Testis (tissue), 2 donors: ENCODE measurements at regions not wholly inside any gene's neighbourhood (a gene's known extent, or its start where the extent isn't known, plus 50 kb on each side); places are given as distances from the start of the nearest gene placed in this dataset.

ENCODE experiments used
- DNase-seq: peaks from one replicate; pipeline ENCODE4 v3.0.0-alpha.2; 2019
- H3K27ac ChIP-seq, 2 donors: fragments of 200-600 bp; sonication (generic); one replicate each; pipeline ENCODE4 v1.5.1; 2019
- H3K27me3 ChIP-seq: fragments of 200-600 bp; sonication (generic); one replicate; pipeline ENCODE4 v1.5.1; 2019
- H3K36me3 ChIP-seq: fragments of 200-600 bp; sonication (generic); one replicate; pipeline ENCODE4 v1.5.1; 2017; ENCODE audit warnings: low read depth; ENCODE audit errors: missing control alignments
- H3K4me1 ChIP-seq: fragments of 200-600 bp; sonication (generic); one replicate; pipeline ENCODE4 v1.5.1; 2019
- H3K4me3 ChIP-seq, 2 donors: fragments of 200-600 bp; sonication (generic); one replicate each; pipeline ENCODE4 v1.5.1; 2017 to 2019
- H3K9me3 ChIP-seq: fragments of 200-600 bp; sonication (generic); one replicate; pipeline ENCODE4 v1.5.1; 2017
- POLR2A ChIP-seq: fragments of 450-650 bp; IDR thresholded peaks from one replicate; pipeline ENCODE4 v1.6.1; 2017; ENCODE audit warnings: antibody characterized with exemption, mild to moderate bottlenecking, moderate library complexity
- WGBS, 2 donors: methylation state at CpG; one replicate each; pipeline ENCODE4 v1.1.5; 2018; 5-methylcytosine and 5-hydroxymethylcytosine counted together
- intact Hi-C: fragments of 100-400 bp; cut with DNase I; formaldehyde crosslinking; loops from one replicate; pipeline ENCODE4 v1.15.1; 2023; ENCODE audit warnings: low total_unique reads
- TF ChIP-seq, protein P1 (sequence below), 3 experiments: fragments of 450-650 bp in 2 of 3; fragments of 200-600 bp in 1 of 3; sonication (generic) in 1 of 3; IDR thresholded peaks; one replicate each; pipeline ENCODE4 v1.5.1; 2016 to 2019; ENCODE audit warnings: antibody characterized with exemption in 3 of 3, mild to moderate bottlenecking in 2 of 3, moderate library complexity in 1 of 3

DNA sequence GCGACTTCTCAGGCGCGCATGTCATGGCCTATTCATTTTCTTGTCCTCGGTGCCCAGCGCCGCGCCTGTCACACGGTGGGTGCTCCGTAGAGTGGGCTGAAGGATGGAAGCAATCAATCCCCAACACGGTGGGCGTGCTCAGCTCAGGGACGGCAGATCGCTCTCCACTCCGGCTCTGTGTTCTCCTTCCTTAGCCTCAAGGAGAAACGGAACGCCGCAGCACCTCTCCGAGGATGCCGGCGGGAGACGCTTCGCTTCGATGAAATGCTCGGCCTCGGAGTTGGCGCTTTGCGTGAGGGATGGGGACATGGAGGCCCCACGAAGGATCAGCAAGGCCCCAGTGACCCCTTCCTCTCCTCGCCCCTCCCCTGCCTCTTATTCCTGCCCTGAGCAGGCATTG lies 199.5 kb downstream of the C9orf50 start:
- no peak for TF ChIP-seq POLR2A
- TF ChIP-seq, protein P1, sequence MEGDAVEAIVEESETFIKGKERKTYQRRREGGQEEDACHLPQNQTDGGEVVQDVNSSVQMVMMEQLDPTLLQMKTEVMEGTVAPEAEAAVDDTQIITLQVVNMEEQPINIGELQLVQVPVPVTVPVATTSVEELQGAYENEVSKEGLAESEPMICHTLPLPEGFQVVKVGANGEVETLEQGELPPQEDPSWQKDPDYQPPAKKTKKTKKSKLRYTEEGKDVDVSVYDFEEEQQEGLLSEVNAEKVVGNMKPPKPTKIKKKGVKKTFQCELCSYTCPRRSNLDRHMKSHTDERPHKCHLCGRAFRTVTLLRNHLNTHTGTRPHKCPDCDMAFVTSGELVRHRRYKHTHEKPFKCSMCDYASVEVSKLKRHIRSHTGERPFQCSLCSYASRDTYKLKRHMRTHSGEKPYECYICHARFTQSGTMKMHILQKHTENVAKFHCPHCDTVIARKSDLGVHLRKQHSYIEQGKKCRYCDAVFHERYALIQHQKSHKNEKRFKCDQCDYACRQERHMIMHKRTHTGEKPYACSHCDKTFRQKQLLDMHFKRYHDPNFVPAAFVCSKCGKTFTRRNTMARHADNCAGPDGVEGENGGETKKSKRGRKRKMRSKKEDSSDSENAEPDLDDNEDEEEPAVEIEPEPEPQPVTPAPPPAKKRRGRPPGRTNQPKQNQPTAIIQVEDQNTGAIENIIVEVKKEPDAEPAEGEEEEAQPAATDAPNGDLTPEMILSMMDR (IDR thresholded peaks at IDR 0.05) = no peak
- H3K4me1 ChIP-seq = peaks cover 7% of the 10 kb centered on the region
- 90 to 96% methylated on average over 28 to 29 of the region's 29 CpGs for WGBS, 2 donors
- H3K36me3 ChIP-seq = no peaks in the 10 kb centered on the region
- no peaks in the 10 kb centered on the region for H3K9me3 ChIP-seq
- H3K27ac ChIP-seq = no peak overlapping the region
- DNase-seq = no peak
- H3K27me3 ChIP-seq = no peaks in the 10 kb centered on the region
- intact Hi-C loops = no loop called here
- H3K4me3 ChIP-seq = no peak overlapping the region

DNA sequence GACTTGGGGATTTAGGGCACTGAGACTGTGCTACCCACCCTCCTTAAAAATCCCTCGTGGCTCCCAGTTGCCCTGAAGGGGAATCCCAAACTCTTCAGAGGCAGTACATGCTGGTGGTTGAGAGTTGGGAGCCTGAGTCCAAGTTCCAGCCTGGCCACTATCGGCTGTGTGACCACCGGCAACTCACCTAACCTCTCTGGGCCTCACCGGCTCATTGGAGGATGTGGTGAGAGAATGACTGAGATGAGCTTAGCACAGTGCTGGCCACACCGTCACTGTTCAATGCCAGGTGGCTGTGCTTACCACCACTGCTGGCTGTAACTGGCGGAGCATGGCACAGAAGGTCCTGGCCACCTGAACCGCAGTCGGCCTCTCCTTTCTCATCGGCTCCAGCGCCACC lies 200.2 kb downstream of the C9orf50 start:
- Histone ChIP-seq H3K4me3 (no peak overlapping the region), H3K36me3 (no peaks in the 10 kb centered on the region), H3K4me1 (peaks cover 7% of the 10 kb centered on the region), H3K27me3 (no peaks in the 10 kb centered on the region), H3K9me3 (no peaks in the 10 kb centered on the region), H3K27ac (no peak overlapping the region)
- TF ChIP-seq, protein P1 (IDR thresholded peaks at IDR 0.05) = no peak
- no peak for TF ChIP-seq POLR2A
- no peak for DNase-seq
- 89 to 92% methylated on average over 2 to 10 of the region's 10 CpGs for WGBS, 2 donors
- intact Hi-C loops = no loop called here

DNA sequence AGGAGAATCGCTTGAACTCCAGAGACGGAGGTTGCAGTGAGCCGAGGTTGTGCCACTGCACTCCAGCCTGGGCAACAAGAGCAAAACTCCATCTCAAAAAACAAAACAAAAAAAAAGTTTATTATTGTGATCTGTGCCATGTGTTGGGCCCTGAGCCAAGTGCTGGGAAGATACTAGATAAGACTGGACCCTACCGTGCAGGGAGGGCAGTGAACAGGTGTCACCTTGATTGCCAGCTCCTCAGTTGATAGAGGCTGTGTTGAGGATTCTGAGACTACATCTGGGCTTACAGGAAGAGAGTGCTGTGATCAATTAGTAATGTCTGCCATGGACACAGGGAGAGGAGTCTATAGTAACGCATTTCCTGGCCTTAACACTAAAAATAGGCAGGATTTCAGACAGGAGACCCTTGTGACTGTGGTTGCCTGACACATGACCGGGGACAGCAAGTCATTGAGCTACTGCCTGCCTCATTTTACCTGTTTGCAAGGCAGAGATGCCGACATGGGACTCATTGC lies 201.5 kb downstream of the C9orf50 start:
- 84 to 93% methylated on average over 7 of the region's 7 CpGs for WGBS, 2 donors
- DNase-seq = no peak
- no peak overlapping the region for H3K27ac ChIP-seq
- peaks cover 13% of the 10 kb centered on the region for H3K4me1 ChIP-seq
- no peak overlapping the region for H3K4me3 ChIP-seq
- H3K27me3 ChIP-seq = no peaks in the 10 kb centered on the region
- TF ChIP-seq POLR2A = no peak
- TF ChIP-seq, protein P1 (IDR thresholded peaks at IDR 0.05) = no peak
- no peaks in the 10 kb centered on the region for H3K9me3 ChIP-seq
- intact Hi-C loops = loop anchor here (10.0 kb wide), 1 partner anchor 45 kb away; no protein-coding TSS in a partner anchor
- H3K36me3 ChIP-seq = no peaks in the 10 kb centered on the region

DNA sequence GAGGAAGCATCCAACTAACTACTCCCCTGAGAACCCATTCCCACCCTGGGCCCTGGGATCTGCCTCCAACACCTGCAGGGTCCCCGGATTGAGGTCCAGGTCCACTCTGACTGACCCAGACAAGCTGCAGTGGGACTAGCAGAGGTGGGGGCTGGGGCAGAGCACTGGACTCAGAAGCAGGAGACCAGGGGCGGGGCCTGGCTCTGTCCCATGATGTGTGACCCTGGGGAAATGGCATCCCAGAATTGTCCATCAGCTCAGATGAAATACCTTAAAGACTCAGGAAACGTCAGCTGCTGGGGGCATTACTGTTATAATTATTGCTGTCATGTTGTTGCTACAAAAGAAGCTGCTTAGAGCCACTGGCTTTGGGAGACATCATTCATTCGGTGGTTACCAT lies 202.4 kb downstream of the C9orf50 start:
- TF ChIP-seq, protein P1 (IDR thresholded peaks at IDR 0.05) = no peak
- Histone ChIP-seq H3K27me3 (no peaks in the 10 kb centered on the region), H3K9me3 (no peaks in the 10 kb centered on the region), H3K4me1 (peaks cover 20% of the 10 kb centered on the region), H3K36me3 (no peaks in the 10 kb centered on the region), H3K27ac (no peak overlapping the region), H3K4me3 (no peak overlapping the region)
- no peak for DNase-seq
- 78 to 89% methylated on average over 2 to 4 of the region's 4 CpGs for WGBS, 2 donors
- intact Hi-C loops = loop anchor here (10.0 kb wide), 1 partner anchor 46 kb away; no protein-coding TSS in a partner anchor
